ENCODE measurements at regions not wholly inside any gene's neighbourhood (a gene's known extent, or its start where the extent isn't known, plus 50 kb on each side); places are given as distances from the start of the nearest gene placed in this dataset.

GRCh38 chr16:79929260-79929965, 328.9 kb upstream of the MAF start:
- H3K4me3 ChIP-seq (ENCODE audit: low read depth, low read length): no peak overlapping the region
- DNase-seq (ENCODE audit: low read depth): no peak
- no peak for TF ChIP-seq CTCF (conservative IDR thresholded peaks at IDR 0.05; ENCODE audit: low read depth, low read length)

- DNase-seq (ENCODE audit: low read depth): no peak
- H3K4me3 ChIP-seq (ENCODE audit: low read depth, low read length): no peak overlapping the region
- TF ChIP-seq CTCF (conservative IDR thresholded peaks at IDR 0.05; ENCODE audit: low read depth, low read length): no peak
Measured at GRCh38 chr16:79928142-79928873, 327.8 kb upstream of the MAF start.

- DNase-seq (ENCODE audit: low read depth): no peak
- no peak for TF ChIP-seq CTCF (conservative IDR thresholded peaks at IDR 0.05; ENCODE audit: low read depth, low read length)
- H3K4me3 ChIP-seq (ENCODE audit: low read depth, low read length): no peak overlapping the region
Measured at GRCh38 chr16:79926451-79927205, 326.1 kb upstream of the MAF start.

GRCh38 chr16:79923431-79923830, 322.9 kb upstream of the MAF start:
- no peak for DNase-seq (ENCODE audit: low read depth)
- no peak overlapping the region for H3K4me3 ChIP-seq (ENCODE audit: low read depth, low read length)
- no peak for TF ChIP-seq CTCF (conservative IDR thresholded peaks at IDR 0.05; ENCODE audit: low read depth, low read length)

- no peak for DNase-seq (ENCODE audit: low read depth)
- no peak overlapping the region for H3K4me3 ChIP-seq (ENCODE audit: low read depth, low read length)
- TF ChIP-seq CTCF (conservative IDR thresholded peaks at IDR 0.05; ENCODE audit: low read depth, low read length): no peak
Measured at GRCh38 chr16:79920685-79921084, 320.1 kb upstream of the MAF start.

- DNase-seq (ENCODE audit: low read depth): no peak
- no peak overlapping the region for H3K4me3 ChIP-seq (ENCODE audit: low read depth, low read length)
- no peak for TF ChIP-seq CTCF (conservative IDR thresholded peaks at IDR 0.05; ENCODE audit: low read depth, low read length)
Measured at GRCh38 chr16:79918916-79919315, 318.4 kb upstream of the MAF start.
